DND-41 (cell line): ENCODE measurements at regions not wholly inside any gene's neighbourhood (a gene's known extent, or its start where the extent isn't known, plus 50 kb on each side); places are given as distances from the start of the nearest gene placed in this dataset.

ENCODE experiments used
- ATAC-seq: fragments of 200-7000 bp; cut with Tn5 transposase; 3 replicates; pipeline ENCODE4 v1.9.1; 2021; ENCODE audit warnings: low read depth; ENCODE audit not compliant: insufficient read depth
- DNase-seq: peaks from one replicate; pipeline ENCODE4 v3.0.0-alpha.2; 2020
- H2AFZ ChIP-seq: 2 replicates; pipeline ENCODE4 v1.6.0; 2012; ENCODE audit warnings: low read depth, low read length
- H3K27ac ChIP-seq: 2 replicates; pipeline ENCODE4 v1.5.1; 2012; ENCODE audit warnings: low read length, inconsistent platforms
- H3K27me3 ChIP-seq: fragments of 200-600 bp; sonication (generic); 2 replicates; pipeline ENCODE4 v1.6.0; 2012; ENCODE audit warnings: low read length, mild to moderate bottlenecking, inconsistent platforms; ENCODE audit not compliant: insufficient read depth, poor library complexity
- H3K36me3 ChIP-seq: 2 replicates; pipeline ENCODE4 v1.5.1; 2012; ENCODE audit warnings: low read length, inconsistent platforms; ENCODE audit not compliant: insufficient read depth
- H3K4me1 ChIP-seq: 2 replicates; pipeline ENCODE4 v1.5.1; 2012; ENCODE audit warnings: mild to moderate bottlenecking, low read length; ENCODE audit not compliant: insufficient read depth
- H3K4me2 ChIP-seq: 2 replicates; pipeline ENCODE4 v1.6.0; 2012; ENCODE audit warnings: mild to moderate bottlenecking, moderate library complexity, low read length, inconsistent platforms; ENCODE audit not compliant: insufficient read depth
- H3K4me3 ChIP-seq, 2 experiments: fragments of 200-600 bp in 1 of 2; shearing (Covaris generic) in 1 of 2; 2 replicates each; pipeline ENCODE4 v1.5.1; 2012 to 2016; ENCODE audit warnings: inconsistent platforms in 2 of 2, low read length in 2 of 2, mild to moderate bottlenecking in 2 of 2, low read depth in 1 of 2, moderate library complexity in 1 of 2
- H3K79me2 ChIP-seq: 2 replicates; pipeline ENCODE4 v1.6.0; 2012; ENCODE audit warnings: low read length, inconsistent platforms; ENCODE audit not compliant: insufficient read depth
- H3K9ac ChIP-seq: 2 replicates; pipeline ENCODE4 v1.6.0; 2012; ENCODE audit warnings: low read depth, mild to moderate bottlenecking, inconsistent platforms, low read length, moderate library complexity
- H3K9me3 ChIP-seq: 2 replicates; pipeline ENCODE4 v1.5.1; 2012; ENCODE audit warnings: low read length, moderate library complexity, mild to moderate bottlenecking, inconsistent platforms; ENCODE audit not compliant: insufficient read depth, severe bottlenecking
- H4K20me1 ChIP-seq: 2 replicates; pipeline ENCODE4 v1.6.0; 2012; ENCODE audit warnings: low read length; ENCODE audit not compliant: insufficient read depth
- EZH2 ChIP-seq: IDR thresholded peaks from 3 replicates; pipeline ENCODE4 v1.6.1; 2012; ENCODE audit warnings: borderline replicate concordance, low read depth, mild to moderate bottlenecking, moderate library complexity, low read length, inconsistent platforms; ENCODE audit not compliant: severe bottlenecking
- TF ChIP-seq, protein P1 (sequence below): IDR thresholded peaks from 2 replicates; pipeline ENCODE4 v1.5.1; 2012; ENCODE audit warnings: borderline replicate concordance, low read length, moderate library complexity, mild to moderate bottlenecking; ENCODE audit not compliant: poor library complexity, severe bottlenecking; ENCODE audit errors: extremely low read depth

DNA sequence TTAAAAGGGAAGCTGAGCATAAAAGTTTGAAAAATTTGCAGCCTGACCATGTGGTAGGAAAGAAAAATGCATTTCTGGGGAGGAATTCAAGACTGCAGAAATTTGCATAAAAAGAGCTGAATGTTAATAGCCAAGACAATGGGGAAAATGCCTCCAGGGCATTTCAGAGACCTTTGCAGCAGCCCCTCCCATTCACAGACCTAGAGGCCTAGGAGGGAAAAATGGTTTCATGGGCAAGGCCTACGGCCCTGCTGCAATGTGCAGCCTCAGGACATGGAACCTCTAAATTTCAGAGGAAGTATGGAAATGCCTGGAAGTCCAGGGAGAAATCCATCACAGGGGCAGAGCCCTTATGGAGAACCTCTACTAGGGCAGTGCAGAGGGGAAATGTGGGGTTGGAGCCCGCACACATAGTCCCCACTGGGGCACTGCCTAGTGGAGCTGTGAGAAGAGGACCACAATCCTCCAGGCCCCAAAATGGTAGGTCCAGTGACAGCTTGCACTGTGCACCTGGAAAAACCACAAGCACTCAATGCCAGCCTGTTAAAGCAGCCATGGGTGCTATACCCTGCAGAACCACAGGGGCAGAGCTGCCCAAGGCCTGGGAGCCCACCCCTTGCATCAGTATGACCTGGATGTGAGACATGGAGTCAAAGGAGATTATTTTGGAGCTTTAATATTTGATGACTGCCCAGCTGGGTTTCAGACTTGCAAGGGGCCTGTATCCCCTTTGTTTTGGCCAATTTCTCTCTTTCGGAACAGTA is 243.8 kb downstream of the DNAJB9 start:
- Histone ChIP-seq H4K20me1 (no peaks in the 10 kb centered on the region), H3K4me3 (no peak overlapping the region), H3K4me2 (no peak overlapping the region), H3K79me2 (no peaks in the 10 kb centered on the region), H2AFZ (no peak overlapping the region), H3K4me1 (no peaks in the 10 kb centered on the region), H3K27ac (no peak overlapping the region), H3K9me3 (no peaks in the 10 kb centered on the region), H3K27me3 (no peaks in the 10 kb centered on the region), H3K36me3 (no peaks in the 10 kb centered on the region), H3K9ac (no peak overlapping the region)
- DNase-seq, result peak; percentile 15
- peak; percentile 63; the same call in 2 of the 3 replicates for ATAC-seq
- TF ChIP-seq, protein P1, sequence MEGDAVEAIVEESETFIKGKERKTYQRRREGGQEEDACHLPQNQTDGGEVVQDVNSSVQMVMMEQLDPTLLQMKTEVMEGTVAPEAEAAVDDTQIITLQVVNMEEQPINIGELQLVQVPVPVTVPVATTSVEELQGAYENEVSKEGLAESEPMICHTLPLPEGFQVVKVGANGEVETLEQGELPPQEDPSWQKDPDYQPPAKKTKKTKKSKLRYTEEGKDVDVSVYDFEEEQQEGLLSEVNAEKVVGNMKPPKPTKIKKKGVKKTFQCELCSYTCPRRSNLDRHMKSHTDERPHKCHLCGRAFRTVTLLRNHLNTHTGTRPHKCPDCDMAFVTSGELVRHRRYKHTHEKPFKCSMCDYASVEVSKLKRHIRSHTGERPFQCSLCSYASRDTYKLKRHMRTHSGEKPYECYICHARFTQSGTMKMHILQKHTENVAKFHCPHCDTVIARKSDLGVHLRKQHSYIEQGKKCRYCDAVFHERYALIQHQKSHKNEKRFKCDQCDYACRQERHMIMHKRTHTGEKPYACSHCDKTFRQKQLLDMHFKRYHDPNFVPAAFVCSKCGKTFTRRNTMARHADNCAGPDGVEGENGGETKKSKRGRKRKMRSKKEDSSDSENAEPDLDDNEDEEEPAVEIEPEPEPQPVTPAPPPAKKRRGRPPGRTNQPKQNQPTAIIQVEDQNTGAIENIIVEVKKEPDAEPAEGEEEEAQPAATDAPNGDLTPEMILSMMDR, result peak; percentile 19
- no peak for TF ChIP-seq EZH2

DNA sequence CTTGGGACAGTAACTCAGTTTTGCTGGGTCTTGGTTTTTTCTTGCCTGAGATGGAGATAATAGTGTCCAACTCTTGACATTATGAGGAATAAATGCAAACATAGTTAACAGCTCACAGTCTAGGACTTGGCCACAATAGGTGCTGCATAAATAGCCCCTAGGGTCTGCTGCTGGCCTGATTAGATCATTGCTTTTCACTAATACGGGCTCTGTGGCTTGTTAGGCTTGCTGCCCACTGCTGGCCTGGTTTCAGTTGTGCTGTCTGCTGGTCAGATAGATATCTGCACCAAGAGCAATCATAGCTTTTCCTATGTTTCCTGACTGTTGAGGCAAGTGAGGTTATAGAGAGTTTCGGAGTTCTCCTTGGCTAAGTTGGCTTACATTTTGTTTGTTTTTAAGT is 246.1 kb downstream of the DNAJB9 start:
- Histone ChIP-seq H3K79me2 (no peaks in the 10 kb centered on the region), H3K27ac (no peak overlapping the region), H3K9ac (no peak overlapping the region), H3K4me2 (no peak overlapping the region), H3K36me3 (no peaks in the 10 kb centered on the region), H3K4me3 (no peak overlapping the region), H3K27me3 (no peaks in the 10 kb centered on the region), H2AFZ (no peak overlapping the region), H3K4me1 (no peaks in the 10 kb centered on the region), H3K9me3 (no peaks in the 10 kb centered on the region), H4K20me1 (no peaks in the 10 kb centered on the region)
- no peak for DNase-seq
- TF ChIP-seq, protein P1, result no peak
- TF ChIP-seq EZH2, result no peak
- ATAC-seq, result no peak

DNA sequence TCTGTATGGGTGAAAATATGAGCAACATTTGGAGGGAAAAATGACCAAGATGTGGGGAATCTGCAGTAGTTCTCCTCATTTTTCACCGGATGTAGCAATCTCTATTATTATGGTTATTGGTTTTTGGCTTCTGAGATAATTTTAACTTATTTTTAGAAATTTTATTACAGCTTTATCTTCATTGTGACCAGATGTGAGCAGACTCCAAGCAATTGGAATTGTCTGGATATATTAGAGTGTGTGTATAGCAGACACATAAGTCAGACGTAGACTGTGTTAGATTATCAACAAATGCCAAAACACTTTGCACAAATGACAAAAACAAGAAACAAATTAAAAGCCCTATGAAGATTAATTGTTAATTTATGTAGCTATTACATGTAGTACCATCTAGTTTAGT is 249.1 kb downstream of the DNAJB9 start:
- Histone ChIP-seq H3K9me3 (no peaks in the 10 kb centered on the region), H3K27ac (no peak overlapping the region), H3K36me3 (no peaks in the 10 kb centered on the region), H3K79me2 (no peaks in the 10 kb centered on the region), H3K9ac (no peak overlapping the region), H3K4me1 (no peaks in the 10 kb centered on the region), H4K20me1 (no peaks in the 10 kb centered on the region), H3K27me3 (no peaks in the 10 kb centered on the region), H3K4me3 (no peak overlapping the region), H2AFZ (no peak overlapping the region), H3K4me2 (no peak overlapping the region)
- no peak for ATAC-seq
- TF ChIP-seq EZH2, result no peak
- TF ChIP-seq, protein P1, result no peak
- no peak for DNase-seq
